Mesodermal cell (in vitro differentiated cells): ENCODE measurements at regions not wholly inside any gene's neighbourhood (a gene's known extent, or its start where the extent isn't known, plus 50 kb on each side); places are given as distances from the start of the nearest gene placed in this dataset.

Experiments
- H3K27ac ChIP-seq: 2 replicates; pipeline ENCODE4 v1.7.0; 2013; ENCODE audit warnings: mild to moderate bottlenecking, low read depth, low read length, moderate library complexity; ENCODE audit not compliant: severe bottlenecking
- H3K36me3 ChIP-seq: 2 replicates; pipeline ENCODE4 v1.7.1; 2013; ENCODE audit warnings: mild to moderate bottlenecking, low read length, moderate library complexity; ENCODE audit not compliant: control insufficient read depth, insufficient read depth
- H3K4me1 ChIP-seq: one replicate; pipeline ENCODE4 v1.7.1; 2013; ENCODE audit warnings: mild to moderate bottlenecking, low read length; ENCODE audit not compliant: insufficient read depth, control insufficient read depth, poor library complexity, severe bottlenecking
- H3K4me3 ChIP-seq: 2 replicates; pipeline ENCODE4 v1.7.0; 2013; ENCODE audit warnings: low read length, control low read depth, mild to moderate bottlenecking; ENCODE audit not compliant: insufficient read depth, poor library complexity, severe bottlenecking; ENCODE audit errors: extremely low read depth
- H3K9me3 ChIP-seq: 2 replicates; pipeline ENCODE4 v1.7.1; 2013; ENCODE audit warnings: mild to moderate bottlenecking, low read length, moderate library complexity; ENCODE audit not compliant: control insufficient read depth
- WGBS, 2 experiments: methylation state at CpG; one replicate each; pipeline ENCODE4 v1.1.5; 2013; ENCODE audit warnings: missing lambda C conversion rate in 2 of 2; ENCODE audit not compliant: insufficient coverage in 2 of 2; 5-methylcytosine and 5-hydroxymethylcytosine counted together

GRCh38 chr6:140846503-140847261 is 1286.0 kb upstream of the GJE1 start:
- no peak overlapping the region for H3K4me3 ChIP-seq
- WGBS, 2 experiments = 92% methylated on average over 2 of the region's 3 CpGs; no CpG with 5 or more reads in 1 of the 2 experiments
- H3K36me3 ChIP-seq = no peaks in the 10 kb centered on the region
- H3K4me1 ChIP-seq = no peaks in the 10 kb centered on the region
- no peaks in the 10 kb centered on the region for H3K9me3 ChIP-seq
- no peak overlapping the region for H3K27ac ChIP-seq

- H3K4me1 ChIP-seq = no peaks in the 10 kb centered on the region
- H3K4me3 ChIP-seq = no peak overlapping the region
- H3K27ac ChIP-seq = no peak overlapping the region
- H3K36me3 ChIP-seq = no peaks in the 10 kb centered on the region
- 73 to 92% methylated on average over 1 of the region's 1 CpG for WGBS, 2 experiments
- H3K9me3 ChIP-seq = no peaks in the 10 kb centered on the region
These were observed 1287.0 kb upstream of the GJE1 start for GRCh38 chr6:140845701-140846100.

GRCh38 chr6:140844167-140844566 is 1288.6 kb upstream of the GJE1 start:
- Histone ChIP-seq H3K4me1 (no peaks in the 10 kb centered on the region), H3K9me3 (no peaks in the 10 kb centered on the region), H3K27ac (no peak overlapping the region), H3K4me3 (no peak overlapping the region), H3K36me3 (no peaks in the 10 kb centered on the region)
- 83 to 100% methylated on average over 1 of the region's 3 CpGs for WGBS, 2 experiments

GRCh38 chr6:140833408-140833807 is 1299.3 kb upstream of the GJE1 start:
- Histone ChIP-seq H3K4me3 (no peak overlapping the region), H3K36me3 (no peaks in the 10 kb centered on the region), H3K27ac (no peak overlapping the region), H3K4me1 (no peaks in the 10 kb centered on the region), H3K9me3 (no peaks in the 10 kb centered on the region)
- WGBS, 2 experiments = no CpG with 5 or more reads among the region's 1 CpG

- H3K9me3 ChIP-seq = no peaks in the 10 kb centered on the region
- H3K4me1 ChIP-seq = no peaks in the 10 kb centered on the region
- H3K36me3 ChIP-seq = no peaks in the 10 kb centered on the region
- WGBS, 2 experiments = no CpG with 5 or more reads among the region's 1 CpG
- H3K27ac ChIP-seq = no peak overlapping the region
- no peak overlapping the region for H3K4me3 ChIP-seq
These were observed 1302.1 kb upstream of the GJE1 start for GRCh38 chr6:140830666-140831065.

GRCh38 chr6:140828856-140829255 is 1303.9 kb upstream of the GJE1 start:
- H3K4me3 ChIP-seq = no peak overlapping the region
- no peaks in the 10 kb centered on the region for H3K9me3 ChIP-seq
- 100% methylated on average over 2 to 4 of the region's 7 CpGs for WGBS, 2 experiments
- H3K27ac ChIP-seq = no peak overlapping the region
- H3K36me3 ChIP-seq = no peaks in the 10 kb centered on the region
- no peaks in the 10 kb centered on the region for H3K4me1 ChIP-seq

- Histone ChIP-seq H3K9me3 (no peaks in the 10 kb centered on the region), H3K4me3 (no peak overlapping the region), H3K27ac (no peak overlapping the region), H3K4me1 (no peaks in the 10 kb centered on the region), H3K36me3 (no peaks in the 10 kb centered on the region)
- no CpG with 5 or more reads among the region's 2 CpGs for WGBS, 2 experiments
These were observed 1305.1 kb upstream of the GJE1 start for GRCh38 chr6:140827593-140827992.

GRCh38 chr6:140825731-140826130 is 1307.0 kb upstream of the GJE1 start:
- H3K4me1 ChIP-seq = no peaks in the 10 kb centered on the region
- 83% methylated on average over 1 of the region's 2 CpGs; no CpG with 5 or more reads in 1 of the 2 experiments for WGBS, 2 experiments
- H3K9me3 ChIP-seq = no peaks in the 10 kb centered on the region
- H3K27ac ChIP-seq = no peak overlapping the region
- no peak overlapping the region for H3K4me3 ChIP-seq
- H3K36me3 ChIP-seq = no peaks in the 10 kb centered on the region

- no peak overlapping the region for H3K4me3 ChIP-seq
- no peak overlapping the region for H3K27ac ChIP-seq
- H3K4me1 ChIP-seq = no peaks in the 10 kb centered on the region
- no peaks in the 10 kb centered on the region for H3K9me3 ChIP-seq
- no peaks in the 10 kb centered on the region for H3K36me3 ChIP-seq
These were observed 1308.1 kb upstream of the GJE1 start for GRCh38 chr6:140824595-140824994.

GRCh38 chr6:140821196-140821595 is 1311.5 kb upstream of the GJE1 start:
- Histone ChIP-seq H3K4me3 (no peak overlapping the region), H3K27ac (no peak overlapping the region), H3K9me3 (no peaks in the 10 kb centered on the region), H3K36me3 (no peaks in the 10 kb centered on the region), H3K4me1 (no peaks in the 10 kb centered on the region)
- WGBS, 2 experiments = 86% methylated on average over 1 of the region's 3 CpGs; no CpG with 5 or more reads in 1 of the 2 experiments

GRCh38 chr6:140817176-140817575 is 1315.5 kb upstream of the GJE1 start:
- Histone ChIP-seq H3K36me3 (no peaks in the 10 kb centered on the region), H3K27ac (no peak overlapping the region), H3K4me1 (no peaks in the 10 kb centered on the region), H3K4me3 (no peak overlapping the region), H3K9me3 (no peaks in the 10 kb centered on the region)
- 100% methylated on average over 1 of the region's 3 CpGs; no CpG with 5 or more reads in 1 of the 2 experiments for WGBS, 2 experiments
